ENCODE measurements at regions not wholly inside any gene's neighbourhood (a gene's known extent, or its start where the extent isn't known, plus 50 kb on each side); places are given as distances from the start of the nearest gene placed in this dataset.

GRCh38 chr21:27691516-27691915 lies 724.6 kb upstream of the ADAMTS5 start:
- no peak overlapping the region for H3K27ac Mint-ChIP-seq (ENCODE audit: low read depth, unreplicated experiment)
- CTCF ChIA-PET: interaction anchor here (1.0 kb wide), 1 partner anchor 838 kb away, joined by 4 read pairs; no protein-coding TSS in a partner anchor
- intact Hi-C loops (cut with micrococcal nuclease): no loop called here
- POLR2A ChIA-PET: no interaction called here
- H3K4me3 Mint-ChIP-seq (ENCODE audit: unreplicated experiment): no peak overlapping the region
- H3K4me1 Mint-ChIP-seq (ENCODE audit: insufficient read depth, unreplicated experiment): peaks cover 19% of the 10 kb centered on the region
- no peaks in the 10 kb centered on the region for H3K27me3 Mint-ChIP-seq (ENCODE audit: insufficient read depth, unreplicated experiment)
- no peak for DNase-seq (ENCODE audit: unreplicated experiment)
- H3K9me3 Mint-ChIP-seq (ENCODE audit: unreplicated experiment): peaks cover 8% of the 10 kb centered on the region
- no peaks in the 10 kb centered on the region for H3K36me3 Mint-ChIP-seq (ENCODE audit: insufficient read depth, unreplicated experiment)
- BruUV-seq (replicated peaks): no TSS peak
- TF ChIP-seq, protein P1, sequence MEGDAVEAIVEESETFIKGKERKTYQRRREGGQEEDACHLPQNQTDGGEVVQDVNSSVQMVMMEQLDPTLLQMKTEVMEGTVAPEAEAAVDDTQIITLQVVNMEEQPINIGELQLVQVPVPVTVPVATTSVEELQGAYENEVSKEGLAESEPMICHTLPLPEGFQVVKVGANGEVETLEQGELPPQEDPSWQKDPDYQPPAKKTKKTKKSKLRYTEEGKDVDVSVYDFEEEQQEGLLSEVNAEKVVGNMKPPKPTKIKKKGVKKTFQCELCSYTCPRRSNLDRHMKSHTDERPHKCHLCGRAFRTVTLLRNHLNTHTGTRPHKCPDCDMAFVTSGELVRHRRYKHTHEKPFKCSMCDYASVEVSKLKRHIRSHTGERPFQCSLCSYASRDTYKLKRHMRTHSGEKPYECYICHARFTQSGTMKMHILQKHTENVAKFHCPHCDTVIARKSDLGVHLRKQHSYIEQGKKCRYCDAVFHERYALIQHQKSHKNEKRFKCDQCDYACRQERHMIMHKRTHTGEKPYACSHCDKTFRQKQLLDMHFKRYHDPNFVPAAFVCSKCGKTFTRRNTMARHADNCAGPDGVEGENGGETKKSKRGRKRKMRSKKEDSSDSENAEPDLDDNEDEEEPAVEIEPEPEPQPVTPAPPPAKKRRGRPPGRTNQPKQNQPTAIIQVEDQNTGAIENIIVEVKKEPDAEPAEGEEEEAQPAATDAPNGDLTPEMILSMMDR (IDR thresholded peaks at IDR 0.05; ENCODE audit: unreplicated experiment): no peak

GRCh38 chr21:27691006-27691405 lies 724.1 kb upstream of the ADAMTS5 start:
- BruUV-seq (replicated peaks): no TSS peak
- no peak overlapping the region for H3K4me3 Mint-ChIP-seq (ENCODE audit: unreplicated experiment)
- peaks cover 19% of the 10 kb centered on the region for H3K4me1 Mint-ChIP-seq (ENCODE audit: insufficient read depth, unreplicated experiment)
- H3K36me3 Mint-ChIP-seq (ENCODE audit: insufficient read depth, unreplicated experiment): no peaks in the 10 kb centered on the region
- TF ChIP-seq, protein P1 (IDR thresholded peaks at IDR 0.05; ENCODE audit: unreplicated experiment): no peak
- no peaks in the 10 kb centered on the region for H3K27me3 Mint-ChIP-seq (ENCODE audit: insufficient read depth, unreplicated experiment)
- H3K9me3 Mint-ChIP-seq (ENCODE audit: unreplicated experiment): peaks cover 8% of the 10 kb centered on the region
- POLR2A ChIA-PET: no interaction called here
- DNase-seq (ENCODE audit: unreplicated experiment): no peak
- CTCF ChIA-PET: interaction anchor here (0.5 kb wide), 1 partner anchor 645 kb away, joined by 3 read pairs; no protein-coding TSS in a partner anchor
- intact Hi-C loops (cut with micrococcal nuclease): no loop called here
- H3K27ac Mint-ChIP-seq (ENCODE audit: low read depth, unreplicated experiment): no peak overlapping the region

DNA sequence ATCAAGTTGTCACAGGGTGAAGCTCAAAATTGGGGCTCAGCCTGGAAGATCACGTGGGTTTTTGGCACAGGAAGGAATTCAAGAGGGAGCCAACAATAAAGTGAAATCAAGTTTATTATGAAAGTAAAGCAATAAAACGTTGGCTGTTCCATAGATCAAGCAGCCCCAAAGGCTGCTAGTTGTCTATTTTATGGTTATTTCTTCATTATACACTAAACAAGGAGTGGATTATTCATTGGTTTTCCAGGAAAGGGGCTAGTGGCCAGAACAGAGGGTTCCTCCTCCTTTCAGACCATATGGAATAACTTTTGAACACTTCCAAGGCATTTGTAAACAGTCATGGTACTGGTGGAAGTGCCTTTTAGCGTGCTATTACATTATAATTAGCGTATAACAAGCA lies 723.5 kb upstream of the ADAMTS5 start:
- no peak overlapping the region for H3K27ac Mint-ChIP-seq (ENCODE audit: low read depth, unreplicated experiment)
- POLR2A ChIA-PET: no interaction called here
- no peaks in the 10 kb centered on the region for H3K27me3 Mint-ChIP-seq (ENCODE audit: insufficient read depth, unreplicated experiment)
- H3K4me3 Mint-ChIP-seq (ENCODE audit: unreplicated experiment): no peak overlapping the region
- CTCF ChIA-PET: interaction anchor here (0.5 kb wide), 1 partner anchor 646 kb away, joined by 3 read pairs; no protein-coding TSS in a partner anchor
- no peak for DNase-seq (ENCODE audit: unreplicated experiment)
- peaks cover 8% of the 10 kb centered on the region for H3K9me3 Mint-ChIP-seq (ENCODE audit: unreplicated experiment)
- no peaks in the 10 kb centered on the region for H3K36me3 Mint-ChIP-seq (ENCODE audit: insufficient read depth, unreplicated experiment)
- TF ChIP-seq, protein P1 (IDR thresholded peaks at IDR 0.05; ENCODE audit: unreplicated experiment): no peak
- BruUV-seq (replicated peaks): no TSS peak
- intact Hi-C loops (cut with micrococcal nuclease): no loop called here
- H3K4me1 Mint-ChIP-seq (ENCODE audit: insufficient read depth, unreplicated experiment): peaks cover 18% of the 10 kb centered on the region

GRCh38 chr21:27688773-27689172 lies 721.9 kb upstream of the ADAMTS5 start:
- Mint-ChIP-seq H3K36me3 (ENCODE audit: insufficient read depth, unreplicated experiment) (no peaks in the 10 kb centered on the region), H3K4me1 (ENCODE audit: insufficient read depth, unreplicated experiment) (peaks cover 11% of the 10 kb centered on the region), H3K27me3 (ENCODE audit: insufficient read depth, unreplicated experiment) (no peaks in the 10 kb centered on the region), H3K9me3 (ENCODE audit: unreplicated experiment) (peaks cover 8% of the 10 kb centered on the region), H3K27ac (ENCODE audit: low read depth, unreplicated experiment) (no peak overlapping the region), H3K4me3 (ENCODE audit: unreplicated experiment) (no peak overlapping the region)
- TF ChIP-seq, protein P1 (IDR thresholded peaks at IDR 0.05; ENCODE audit: unreplicated experiment): no peak
- no peak for DNase-seq (ENCODE audit: unreplicated experiment)
- ChIA-PET POLR2A (no interaction called here), CTCF (interaction anchor here (2.2 kb wide), 1 partner anchor 12 kb away, joined by 7 read pairs; no protein-coding TSS in a partner anchor)
- intact Hi-C loops (cut with micrococcal nuclease): no loop called here
- BruUV-seq (replicated peaks): no TSS peak

Measured in MCF 10A (cell line).